K562 (cell line): ENCODE measurements at regions not wholly inside any gene's neighbourhood (a gene's known extent, or its start where the extent isn't known, plus 50 kb on each side); places are given as distances from the start of the nearest gene placed in this dataset.

Experiments
- ATAC-seq: fragments of 200-7000 bp; cut with Tn5 transposase; 3 replicates; pipeline ENCODE4 v1.9.1; 2020; ENCODE audit warnings: moderate library complexity
- BruUV-seq: library from RNA; stranded (reverse); fragments of 400-500 nt; replicated peaks from 2 replicates; lab custom pipeline; 2021; lab: Mats Ljungman, UMichigan
- CTCF ChIA-PET: fragments of 300-600 bp; formaldehyde crosslinking; extraction: SDS; loops from one replicate; lab custom pipeline; 2021; ENCODE audit warnings: low intra/inter-chr PET ratio; lab: Yijun Ruan, JAX
- POLR2A ChIA-PET: fragments of 300-600, 350-650 bp; sonication (Branson Sonifier 250); formaldehyde crosslinking; extraction: SDS; loops from one replicate; lab custom pipeline; 2021; ENCODE audit warnings: antibody characterized with exemption, inconsistent platforms; lab: Yijun Ruan, JAX
- DNase-seq, 4 experiments: peaks; one replicate each; pipeline versions ENCODE4 v3.0.0 to v3.0.0-alpha.2; 2011 to 2018; ENCODE audit warnings: low spot score in 3 of 4, mixed read lengths in 3 of 4; ENCODE audit errors: extremely low read depth in 1 of 4
- FAIRE-seq: peaks from 2 replicates; lab custom pipeline; 2011; peaks lifted over from hg19 to GRCh38; lab: Jason Lieb, UNC
- H2AFZ ChIP-seq: 2 replicates; pipeline ENCODE4 v1.6.0; 2011; ENCODE audit warnings: low read depth, low read length, control low read depth, inconsistent platforms
- H3K27ac ChIP-seq: fragments of 200-600 bp; 3 replicates; pipeline ENCODE4 v1.8.0; 2011; ENCODE audit warnings: low read depth, mild to moderate bottlenecking, control low read depth, inconsistent platforms, low read length, moderate library complexity, mixed read lengths; ENCODE audit errors: extremely low read depth
- H3K27me3 ChIP-seq, 2 experiments: fragments of 300-600 bp in 1 of 2; 2 replicates in 1 of 2; 3 replicates in 1 of 2; pipeline versions ENCODE4 v1.6.0 to v1.8.0; 2011; ENCODE audit warnings: inconsistent platforms in 2 of 2, low read length in 2 of 2, mild to moderate bottlenecking in 1 of 2, mixed read lengths in 1 of 2, moderate library complexity in 1 of 2; ENCODE audit not compliant: control insufficient read depth in 2 of 2, insufficient read depth in 2 of 2
- H3K36me3 ChIP-seq: fragments of 300-600 bp; 3 replicates; pipeline ENCODE4 v1.8.0; 2011; ENCODE audit warnings: mild to moderate bottlenecking, low read length, inconsistent platforms; ENCODE audit not compliant: control insufficient read depth, insufficient read depth
- H3K4me1 ChIP-seq, 2 experiments: fragments of 200-600 bp in 1 of 2; replicated peaks in 1 of 2; 2 replicates in 1 of 2; 3 replicates in 1 of 2; pipeline versions ENCODE4 v1.5.1 to v1.8.0; 2011; ENCODE audit warnings: inconsistent platforms in 2 of 2, low read length in 2 of 2, mild to moderate bottlenecking in 1 of 2, mixed read lengths in 1 of 2, moderate library complexity in 1 of 2; ENCODE audit not compliant: control insufficient read depth in 2 of 2, insufficient read depth in 2 of 2
- H3K4me2 ChIP-seq: 2 replicates; pipeline ENCODE4 v1.6.1; 2011; ENCODE audit warnings: low read length, control low read depth, inconsistent platforms, mixed read lengths; ENCODE audit not compliant: insufficient read depth
- H3K4me3 ChIP-seq: fragments of 200-600 bp; sonication (generic), shearing (Covaris generic); 2 replicates; pipeline ENCODE4 v1.5.1; 2016; ENCODE audit warnings: control low read depth, inconsistent platforms
- H3K79me2 ChIP-seq: fragments of 200-600 bp; 3 replicates; pipeline ENCODE4 v1.8.0; 2011; ENCODE audit warnings: low read length, inconsistent platforms; ENCODE audit not compliant: control insufficient read depth, insufficient read depth
- H3K9ac ChIP-seq, 2 experiments: 2 replicates each; pipeline versions ENCODE4 v1.6.0 to v1.6.1; 2011; ENCODE audit warnings: low read depth in 2 of 2, low read length in 2 of 2, control low read depth in 1 of 2, inconsistent platforms in 1 of 2, mild to moderate bottlenecking in 1 of 2, mixed read lengths in 1 of 2; ENCODE audit not compliant: insufficient read depth in 1 of 2
- H3K9me1 ChIP-seq: one replicate; pipeline ENCODE4 v1.6.0; 2011; ENCODE audit warnings: inconsistent platforms, mild to moderate bottlenecking, low read length, moderate library complexity; ENCODE audit not compliant: control insufficient read depth, insufficient read depth
- H3K9me3 ChIP-seq: replicated peaks from 2 replicates; pipeline ENCODE4 v1.5.1; 2011; ENCODE audit warnings: low read depth, low read length, inconsistent platforms; ENCODE audit not compliant: control insufficient read depth, insufficient read depth
- H4K20me1 ChIP-seq: replicated peaks from 2 replicates; pipeline ENCODE4 v1.6.1; 2011; ENCODE audit warnings: low read length, inconsistent platforms, mixed read lengths; ENCODE audit not compliant: control insufficient read depth, insufficient read depth
- DACH1 ChIP-seq: fragments of 450-650 bp; IDR thresholded peaks from 2 replicates; pipeline ENCODE4 v1.6.1; 2018; ENCODE audit not compliant: partially characterized antibody
- GTF2E2 ChIP-seq: fragments of 200-800 bp; sonication (Bioruptor generic); IDR thresholded peaks from 2 replicates; pipeline ENCODE4 v1.6.1; 2016; ENCODE audit warnings: missing genetic modification characterization, missing compliant biosample characterization
- HOXB6 ChIP-seq: fragments of 250-450 bp; sonication (Bioruptor Pico); IDR thresholded peaks from 2 replicates; pipeline ENCODE4 v1.5.1; 2022; ENCODE audit warnings: mild to moderate bottlenecking, borderline replicate concordance
- ILK ChIP-seq: fragments of 450-650 bp; IDR thresholded peaks from 2 replicates; pipeline ENCODE4 v1.6.1; 2016; ENCODE audit warnings: missing genetic modification characterization, low read depth, mild to moderate bottlenecking, missing compliant biosample characterization, moderate library complexity, borderline replicate concordance
- KLF13 ChIP-seq: fragments of 450-650 bp; IDR thresholded peaks from 2 replicates; pipeline ENCODE4 v1.6.1; 2016; ENCODE audit warnings: missing genetic modification characterization, low read depth, mild to moderate bottlenecking, missing compliant biosample characterization, moderate library complexity, borderline replicate concordance
- MTA2 ChIP-seq: fragments of 450-650 bp; IDR thresholded peaks from 2 replicates; pipeline ENCODE4 v1.6.1; 2016; ENCODE audit warnings: low read depth
- NUFIP1 ChIP-seq: fragments of 450-650 bp; IDR thresholded peaks from 2 replicates; pipeline ENCODE4 v1.6.1; 2018; ENCODE audit not compliant: partially characterized antibody
- PHF21A ChIP-seq: fragments of 450-650 bp; IDR thresholded peaks from 2 replicates; pipeline ENCODE4 v1.6.1; 2017; ENCODE audit warnings: low read depth, borderline replicate concordance
- RREB1 ChIP-seq: fragments of 250-450 bp; sonication (Bioruptor Pico); IDR thresholded peaks from 2 replicates; pipeline ENCODE4 v1.4.0; 2020
- ZBTB12 ChIP-seq: fragments of 250-450 bp; sonication (Bioruptor Pico); IDR thresholded peaks from 2 replicates; pipeline ENCODE4 v1.4.0; 2020
- ZKSCAN3 ChIP-seq: fragments of 250-450 bp; sonication (Bioruptor Pico); IDR thresholded peaks from 2 replicates; pipeline ENCODE4 v1.4.0; 2020
- ZNF518B ChIP-seq: fragments of 250-450 bp; sonication (Bioruptor Pico); IDR thresholded peaks from 2 replicates; pipeline ENCODE4 v1.5.0; 2021; ENCODE audit warnings: mild to moderate bottlenecking, moderate library complexity
- WGBS: fragments of 100-300 bp; shearing (Covaris generic); methylation state at CpG from one replicate; pipeline ENCODE4 v1.1.6; 2016; ENCODE audit warnings: low coverage, mixed read lengths; ENCODE audit not compliant: insufficient coverage; ENCODE audit errors: missing lambda C conversion rate; 5-methylcytosine and 5-hydroxymethylcytosine counted together
- in situ Hi-C: fragments of 300-500 bp; cut with MboI; formaldehyde crosslinking; loops from 4 replicates; pipeline ENCODE4 v1.15.0; 2018; ENCODE audit warnings: inconsistent platforms, mixed read lengths
- intact Hi-C: fragments of 100-400 bp; cut with micrococcal nuclease; formaldehyde crosslinking; loops from 2 replicates; pipeline ENCODE4 v1.14.2; 2022

- BruUV-seq: no TSS peak
- H3K27ac ChIP-seq: no peak overlapping the region
- ChIA-PET CTCF (no interaction called here), POLR2A (no interaction called here)
- no peaks in the 10 kb centered on the region for H3K27me3 ChIP-seq
- no peak overlapping the region for H3K9ac ChIP-seq
- intact Hi-C loops: no loop called here
- H4K20me1 ChIP-seq: no peaks in the 10 kb centered on the region
- H3K4me3 ChIP-seq: no peak overlapping the region
- no peaks in the 10 kb centered on the region for H3K36me3 ChIP-seq
- ATAC-seq (no peak), FAIRE-seq (no peak), DNase-seq (no peak)
- no peak overlapping the region for H2AFZ ChIP-seq
- no peaks in the 10 kb centered on the region for H3K4me1 ChIP-seq
- H3K9me1 ChIP-seq: no peaks in the 10 kb centered on the region
- TF ChIP-seq HOXB6 (CRISPR knock-in tag) (no peak), ZKSCAN3 (CRISPR knock-in tag) (no peak), ILK (tag) (no peak), RREB1 (CRISPR knock-in tag) (no peak), GTF2E2 (tag) (no peak), NUFIP1 (no peak), DACH1 (no peak), MTA2 (no peak), PHF21A (no peak), ZBTB12 (no peak), KLF13 (no peak), ZNF518B (CRISPR knock-in tag) (no peak)
- no peak overlapping the region for H3K4me2 ChIP-seq
- no peaks in the 10 kb centered on the region for H3K79me2 ChIP-seq
- in situ Hi-C loops: no loop called here
- no peaks in the 10 kb centered on the region for H3K9me3 ChIP-seq
- WGBS: 0% methylated on average over 3 of the region's 3 CpGs
These were observed 242.8 kb upstream of the RBMS1 start for GRCh38 chr2:160736148-160737028.
